ENCODE measurements at regions not wholly inside any gene's neighbourhood (a gene's known extent, or its start where the extent isn't known, plus 50 kb on each side); places are given as distances from the start of the nearest gene placed in this dataset.

DNA sequence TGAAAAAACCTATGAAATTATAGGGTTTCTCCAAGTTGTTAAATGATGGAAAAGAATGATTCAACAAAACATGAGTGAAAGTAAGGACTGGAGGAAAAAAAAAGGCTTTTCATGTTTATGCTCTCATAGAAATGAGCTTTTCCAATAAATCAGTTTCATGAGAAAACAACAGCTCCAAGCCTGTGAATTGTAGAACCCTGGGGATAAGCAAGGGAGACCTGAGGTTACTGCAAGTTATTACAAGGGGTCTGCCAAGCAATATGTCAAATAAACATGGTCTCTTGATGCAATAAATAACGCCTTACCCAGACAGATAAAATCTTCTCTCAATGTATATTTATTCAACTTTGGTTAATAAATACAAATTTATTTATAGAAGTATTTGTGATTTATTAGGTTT, 577.9 kb upstream of the GCFC2 start:
- no peaks in the 10 kb centered on the region for H3K36me3 ChIP-seq (ENCODE audit: control insufficient read depth, low read length)

DNA sequence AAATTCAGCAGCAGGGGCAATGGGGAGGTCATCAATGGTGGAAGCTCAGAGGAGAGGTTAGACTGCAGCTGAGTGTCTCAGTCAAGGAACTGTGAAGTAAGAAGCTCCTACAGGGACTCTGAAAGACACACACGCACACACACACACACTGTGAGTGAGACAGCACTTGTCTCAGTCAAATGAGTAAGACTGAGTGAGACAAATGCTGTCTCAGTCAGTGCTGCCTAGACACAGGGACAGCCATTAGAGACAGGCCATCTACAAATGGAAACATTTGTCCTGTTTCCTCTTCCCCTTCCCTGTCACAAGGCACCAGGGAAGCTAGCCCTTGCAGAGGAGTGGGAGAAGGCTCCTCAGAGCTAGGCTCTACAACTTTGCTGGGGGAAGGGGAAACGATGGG, 577.4 kb upstream of the GCFC2 start:
- no peak for TF ChIP-seq EZH2phosphoT487 (IDR thresholded peaks at IDR 0.05; ENCODE audit: borderline replicate concordance, low read length)
- TF ChIP-seq, protein P1, sequence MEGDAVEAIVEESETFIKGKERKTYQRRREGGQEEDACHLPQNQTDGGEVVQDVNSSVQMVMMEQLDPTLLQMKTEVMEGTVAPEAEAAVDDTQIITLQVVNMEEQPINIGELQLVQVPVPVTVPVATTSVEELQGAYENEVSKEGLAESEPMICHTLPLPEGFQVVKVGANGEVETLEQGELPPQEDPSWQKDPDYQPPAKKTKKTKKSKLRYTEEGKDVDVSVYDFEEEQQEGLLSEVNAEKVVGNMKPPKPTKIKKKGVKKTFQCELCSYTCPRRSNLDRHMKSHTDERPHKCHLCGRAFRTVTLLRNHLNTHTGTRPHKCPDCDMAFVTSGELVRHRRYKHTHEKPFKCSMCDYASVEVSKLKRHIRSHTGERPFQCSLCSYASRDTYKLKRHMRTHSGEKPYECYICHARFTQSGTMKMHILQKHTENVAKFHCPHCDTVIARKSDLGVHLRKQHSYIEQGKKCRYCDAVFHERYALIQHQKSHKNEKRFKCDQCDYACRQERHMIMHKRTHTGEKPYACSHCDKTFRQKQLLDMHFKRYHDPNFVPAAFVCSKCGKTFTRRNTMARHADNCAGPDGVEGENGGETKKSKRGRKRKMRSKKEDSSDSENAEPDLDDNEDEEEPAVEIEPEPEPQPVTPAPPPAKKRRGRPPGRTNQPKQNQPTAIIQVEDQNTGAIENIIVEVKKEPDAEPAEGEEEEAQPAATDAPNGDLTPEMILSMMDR (IDR thresholded peaks at IDR 0.05; ENCODE audit: low read depth, low read length, poor library complexity, severe bottlenecking) = no peak
- H4K20me1 ChIP-seq (ENCODE audit: control insufficient read depth, insufficient read depth, low read depth, low read length) = no peaks in the 10 kb centered on the region
- no peaks in the 10 kb centered on the region for H3K36me3 ChIP-seq (ENCODE audit: control insufficient read depth, low read length)
- no peaks in the 10 kb centered on the region for H3F3A ChIP-seq (ENCODE audit: control insufficient read depth, insufficient read depth)
- no peak overlapping the region for H3K27ac ChIP-seq (ENCODE audit: low read depth, low read length)
- H3K9me2 ChIP-seq (replicated peaks; ENCODE audit: control insufficient read depth, low read length) = no peaks in the 10 kb centered on the region
- H3K79me2 ChIP-seq (ENCODE audit: control insufficient read depth, low read length) = no peaks in the 10 kb centered on the region
- no peaks in the 10 kb centered on the region for H3K9me3 ChIP-seq (ENCODE audit: control insufficient read depth, insufficient read depth, low read length)
- no peaks in the 10 kb centered on the region for H3K4me1 ChIP-seq (ENCODE audit: control insufficient read depth, low read length)
- H3K4me2 ChIP-seq (ENCODE audit: low read length) = no peak overlapping the region
- H3K27me3 ChIP-seq (ENCODE audit: control insufficient read depth, low read length) = no peaks in the 10 kb centered on the region
- no peak overlapping the region for H3K4me3 ChIP-seq (ENCODE audit: low read length)

More for the DNA sequence above, 577.9 kb upstream of the GCFC2 start:
- no peaks in the 10 kb centered on the region for H3K27me3 ChIP-seq (ENCODE audit: control insufficient read depth, low read length)
- no peak overlapping the region for H3K4me3 ChIP-seq (ENCODE audit: low read length)
- H3K4me1 ChIP-seq (ENCODE audit: control insufficient read depth, low read length) = no peaks in the 10 kb centered on the region
- TF ChIP-seq, protein P1 (IDR thresholded peaks at IDR 0.05; ENCODE audit: low read depth, low read length, poor library complexity, severe bottlenecking) = no peak
- H3K27ac ChIP-seq (ENCODE audit: low read depth, low read length) = no peak overlapping the region
- H3K4me2 ChIP-seq (ENCODE audit: low read length) = no peak overlapping the region
- no peaks in the 10 kb centered on the region for H4K20me1 ChIP-seq (ENCODE audit: control insufficient read depth, insufficient read depth, low read depth, low read length)
- H3K79me2 ChIP-seq (ENCODE audit: control insufficient read depth, low read length) = no peaks in the 10 kb centered on the region
- H3K9me2 ChIP-seq (replicated peaks; ENCODE audit: control insufficient read depth, low read length) = no peaks in the 10 kb centered on the region
- no peaks in the 10 kb centered on the region for H3K9me3 ChIP-seq (ENCODE audit: control insufficient read depth, insufficient read depth, low read length)
- H3F3A ChIP-seq (ENCODE audit: control insufficient read depth, insufficient read depth) = no peaks in the 10 kb centered on the region

DNA sequence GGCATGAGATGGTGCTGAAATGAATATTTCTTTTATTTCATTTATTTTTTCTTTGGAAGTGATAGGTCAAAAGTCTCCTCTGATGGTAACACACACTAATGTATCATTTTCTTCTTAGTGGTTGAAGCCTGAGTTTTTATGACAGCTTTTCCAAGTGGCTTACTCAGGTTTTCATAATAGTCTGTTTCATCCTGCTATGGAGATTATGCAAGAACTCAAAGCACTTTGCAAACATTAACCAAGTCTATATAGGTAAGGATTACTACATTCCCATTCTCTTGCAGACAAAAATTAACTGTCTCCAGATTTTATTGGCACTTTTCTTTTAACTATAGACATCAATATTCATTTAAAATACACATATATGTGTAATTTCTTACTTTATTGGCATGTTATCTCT, 572.6 kb upstream of the GCFC2 start:
- Histone ChIP-seq H3K4me2 (ENCODE audit: low read length) (no peak overlapping the region), H3K4me1 (ENCODE audit: control insufficient read depth, low read length) (no peaks in the 10 kb centered on the region), H3F3A (ENCODE audit: control insufficient read depth, insufficient read depth) (no peaks in the 10 kb centered on the region), H3K79me2 (ENCODE audit: control insufficient read depth, low read length) (no peaks in the 10 kb centered on the region), H4K20me1 (ENCODE audit: control insufficient read depth, insufficient read depth, low read depth, low read length) (no peaks in the 10 kb centered on the region), H3K9me2 (replicated peaks; ENCODE audit: control insufficient read depth, low read length) (no peaks in the 10 kb centered on the region), H3K9me3 (ENCODE audit: control insufficient read depth, insufficient read depth, low read length) (no peaks in the 10 kb centered on the region), H3K4me3 (ENCODE audit: low read length) (no peak overlapping the region), H3K36me3 (ENCODE audit: control insufficient read depth, low read length) (no peaks in the 10 kb centered on the region), H3K27me3 (ENCODE audit: control insufficient read depth, low read length) (no peaks in the 10 kb centered on the region), H3K27ac (ENCODE audit: low read depth, low read length) (no peak overlapping the region)
- TF ChIP-seq, protein P1 (IDR thresholded peaks at IDR 0.05; ENCODE audit: low read depth, low read length, poor library complexity, severe bottlenecking) = no peak
- TF ChIP-seq EZH2phosphoT487 (IDR thresholded peaks at IDR 0.05; ENCODE audit: borderline replicate concordance, low read length) = no peak
